ENCODE measurements at regions not wholly inside any gene's neighbourhood (a gene's known extent, or its start where the extent isn't known, plus 50 kb on each side); places are given as distances from the start of the nearest gene placed in this dataset.
"Not testable (repeated sequence)": the region's sequence is repeated elsewhere in the genome, so short reads cannot be mapped to it uniquely, and the experiment has no call there.

- DNase-seq, result no peak
Observed at GRCh38 chr5:27996665-27997064, 958.3 kb upstream of the CDH9 start.

GRCh38 chr5:27995867-27996266 lies 957.5 kb upstream of the CDH9 start:
- no peak for DNase-seq

GRCh38 chr5:27978322-27978721 lies 939.9 kb upstream of the CDH9 start:
- DNase-seq, result no peak

- no peak for DNase-seq
Observed at GRCh38 chr5:27969157-27969556, 930.8 kb upstream of the CDH9 start.

- DNase-seq, result no peak
Observed at GRCh38 chr5:27963050-27963783, 924.8 kb upstream of the CDH9 start.

GRCh38 chr5:27962198-27962597 lies 923.8 kb upstream of the CDH9 start:
- DNase-seq, result no peak

- DNase-seq, result no peak
Observed at GRCh38 chr5:27947088-27947487, 908.7 kb upstream of the CDH9 start.

GRCh38 chr5:27944471-27944870 lies 906.1 kb upstream of the CDH9 start:
- no peak for DNase-seq

- no peak for DNase-seq
Observed at GRCh38 chr5:27938989-27939388, 900.6 kb upstream of the CDH9 start.

GRCh38 chr5:27928060-27928459 lies 889.7 kb upstream of the CDH9 start:
- DNase-seq, result no peak

- DNase-seq, result no peak
Observed at GRCh38 chr5:27911216-27911615, 872.8 kb upstream of the CDH9 start.

GRCh38 chr5:27908341-27908740 lies 870.0 kb upstream of the CDH9 start:
- DNase-seq, result no peak

- DNase-seq, result no peak
Observed at GRCh38 chr5:27906931-27907601, 868.7 kb upstream of the CDH9 start.

- DNase-seq, result no peak
Observed at GRCh38 chr5:27906481-27906880, 868.1 kb upstream of the CDH9 start.

- no peak for DNase-seq
Observed at GRCh38 chr5:27900761-27901160, 862.4 kb upstream of the CDH9 start.

- no peak for DNase-seq
Observed at GRCh38 chr5:27876071-27876470, 837.7 kb upstream of the CDH9 start.

- DNase-seq, result no peak
Observed at GRCh38 chr5:27875148-27875547, 836.8 kb upstream of the CDH9 start.

GRCh38 chr5:27868292-27868691 lies 829.9 kb upstream of the CDH9 start:
- no peak for DNase-seq

- DNase-seq, result no peak
Observed at GRCh38 chr5:27855491-27855890, 817.1 kb upstream of the CDH9 start.

- DNase-seq, result no peak
Observed at GRCh38 chr5:27854243-27854852, 816.0 kb upstream of the CDH9 start.

- no peak for DNase-seq
Observed at GRCh38 chr5:27845248-27845647, 806.9 kb upstream of the CDH9 start.

- DNase-seq, result not testable (repeated sequence)
Observed at GRCh38 chr5:27836704-27837103, 798.3 kb upstream of the CDH9 start.

- DNase-seq, result no peak
Observed at GRCh38 chr5:27832886-27833285, 794.5 kb upstream of the CDH9 start.

GRCh38 chr5:27830546-27830945 lies 792.2 kb upstream of the CDH9 start:
- DNase-seq, result no peak
